Sigmoid colon (tissue), 4 donors: ENCODE measurements at regions not wholly inside any gene's neighbourhood (a gene's known extent, or its start where the extent isn't known, plus 50 kb on each side); places are given as distances from the start of the nearest gene placed in this dataset.

ENCODE experiments used
- POLR2AphosphoS5 ChIP-seq, 4 donors: sonication (generic); formaldehyde crosslinking; IDR thresholded peaks; one replicate each; pipeline ENCODE4 v1.6.1; 2017; ENCODE audit warnings: antibody characterized with exemption in 4 of 4
- TF ChIP-seq, protein P1 (sequence below), 4 experiments: fragments of 450-650 bp in 3 of 4; fragments of 200-600 bp in 1 of 4; IDR thresholded peaks; one replicate each; pipeline ENCODE4 v1.5.1; 2016 to 2019; ENCODE audit warnings: antibody characterized with exemption in 4 of 4, mild to moderate bottlenecking in 3 of 4, moderate library complexity in 2 of 4

DNA sequence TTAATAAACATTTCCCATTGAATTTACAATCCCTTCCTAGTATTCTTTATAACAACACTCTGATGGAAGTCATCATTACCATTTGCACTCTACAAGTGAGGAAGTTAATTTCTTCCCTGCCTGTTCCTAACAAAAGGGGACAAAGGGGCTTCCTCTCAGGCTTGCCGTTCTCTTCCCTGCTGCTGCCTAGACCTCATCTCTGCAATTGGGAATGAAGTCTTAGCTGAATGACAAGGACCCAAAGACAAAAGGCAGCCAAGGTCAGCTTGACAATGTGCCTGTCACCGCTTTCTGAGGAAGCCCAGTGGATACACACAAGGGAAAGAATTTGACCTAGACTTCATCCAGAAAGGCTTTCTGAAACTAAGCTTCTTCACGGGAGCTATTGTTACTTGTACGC is 416.4 kb downstream of the CMPK2 start:
- TF ChIP-seq, protein P1, sequence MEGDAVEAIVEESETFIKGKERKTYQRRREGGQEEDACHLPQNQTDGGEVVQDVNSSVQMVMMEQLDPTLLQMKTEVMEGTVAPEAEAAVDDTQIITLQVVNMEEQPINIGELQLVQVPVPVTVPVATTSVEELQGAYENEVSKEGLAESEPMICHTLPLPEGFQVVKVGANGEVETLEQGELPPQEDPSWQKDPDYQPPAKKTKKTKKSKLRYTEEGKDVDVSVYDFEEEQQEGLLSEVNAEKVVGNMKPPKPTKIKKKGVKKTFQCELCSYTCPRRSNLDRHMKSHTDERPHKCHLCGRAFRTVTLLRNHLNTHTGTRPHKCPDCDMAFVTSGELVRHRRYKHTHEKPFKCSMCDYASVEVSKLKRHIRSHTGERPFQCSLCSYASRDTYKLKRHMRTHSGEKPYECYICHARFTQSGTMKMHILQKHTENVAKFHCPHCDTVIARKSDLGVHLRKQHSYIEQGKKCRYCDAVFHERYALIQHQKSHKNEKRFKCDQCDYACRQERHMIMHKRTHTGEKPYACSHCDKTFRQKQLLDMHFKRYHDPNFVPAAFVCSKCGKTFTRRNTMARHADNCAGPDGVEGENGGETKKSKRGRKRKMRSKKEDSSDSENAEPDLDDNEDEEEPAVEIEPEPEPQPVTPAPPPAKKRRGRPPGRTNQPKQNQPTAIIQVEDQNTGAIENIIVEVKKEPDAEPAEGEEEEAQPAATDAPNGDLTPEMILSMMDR (IDR thresholded peaks at IDR 0.05), result no peak
- no peak for TF ChIP-seq POLR2AphosphoS5 (IDR thresholded peaks at IDR 0.05)
